Neural progenitor cell (in vitro differentiated cells): ENCODE measurements at regions not wholly inside any gene's neighbourhood (a gene's known extent, or its start where the extent isn't known, plus 50 kb on each side); places are given as distances from the start of the nearest gene placed in this dataset. TPM values are rescaled to one million over a fixed set of nuclear protein-coding genes. Genes with fewer than 3 reads are reported as not detected.

Experiments used
- DNase-seq: peaks from one replicate; pipeline ENCODE4 v3.0.0-alpha.2; 2016; ENCODE audit warnings: low spot score
- H2AFZ ChIP-seq: fragments of 200-600 bp; sonication (generic); replicated peaks from 2 replicates; pipeline ENCODE4 v1.6.1; 2016; ENCODE audit warnings: antibody characterized with exemption
- H3F3A ChIP-seq: fragments of 200-600 bp; sonication (generic); 2 replicates; pipeline ENCODE4 v1.6.1; 2016; ENCODE audit warnings: antibody characterized with exemption, low read depth
- H3K27ac ChIP-seq: fragments of 200-600 bp; sonication (generic); 2 replicates; pipeline ENCODE4 v1.5.1; 2016; ENCODE audit warnings: mild to moderate bottlenecking
- H3K27me3 ChIP-seq: fragments of 200-600 bp; sonication (generic); 2 replicates; pipeline ENCODE4 v1.6.1; 2016; ENCODE audit warnings: mild to moderate bottlenecking, moderate library complexity
- H3K36me3 ChIP-seq: fragments of 200-600 bp; sonication (generic); 2 replicates; pipeline ENCODE4 v1.5.1; 2016
- H3K4me1 ChIP-seq: fragments of 200-600 bp; sonication (generic); 2 replicates; pipeline ENCODE4 v1.6.1; 2016; ENCODE audit warnings: mixed run types
- H3K4me2 ChIP-seq: fragments of 200-600 bp; sonication (generic); 2 replicates; pipeline ENCODE4 v1.6.1; 2016
- H3K4me3 ChIP-seq: fragments of 200-600 bp; sonication (generic); 2 replicates; pipeline ENCODE4 v1.5.1; 2016
- H3K79me2 ChIP-seq: fragments of 200-600 bp; sonication (generic); 2 replicates; pipeline ENCODE4 v1.6.1; 2016; ENCODE audit warnings: low read depth
- H3K9ac ChIP-seq: fragments of 200-600 bp; sonication (generic); 2 replicates; pipeline ENCODE4 v1.6.1; 2016
- H3K9me3 ChIP-seq: fragments of 200-600 bp; sonication (generic); 2 replicates; pipeline ENCODE4 v1.5.1; 2016; ENCODE audit warnings: low read depth
- H4K20me1 ChIP-seq: fragments of 200-600 bp; sonication (generic); 2 replicates; pipeline ENCODE4 v1.6.1; 2016; ENCODE audit warnings: low read depth
- H3K27ac Mint-ChIP-seq: 3 replicates; pipeline ENCODE4 v1.8.0; 2021; ENCODE audit warnings: mixed read lengths
- H3K27me3 Mint-ChIP-seq: 2 replicates; pipeline ENCODE4 v1.8.0; 2022; ENCODE audit warnings: low read depth, mild to moderate bottlenecking, inconsistent platforms, moderate library complexity, mixed read lengths; ENCODE audit not compliant: insufficient read depth
- H3K36me3 Mint-ChIP-seq: 3 replicates; pipeline ENCODE4 v1.8.0; 2021; ENCODE audit warnings: mixed read lengths
- H3K4me1 Mint-ChIP-seq: 3 replicates; pipeline ENCODE4 v1.8.0; 2021; ENCODE audit warnings: mixed read lengths
- H3K4me3 Mint-ChIP-seq: 3 replicates; pipeline ENCODE4 v1.8.0; 2021; ENCODE audit warnings: mild to moderate bottlenecking, moderate library complexity, mixed read lengths
- H3K9me3 Mint-ChIP-seq: 3 replicates; pipeline ENCODE4 v1.8.0; 2020; ENCODE audit warnings: mixed read lengths
- EZH2 ChIP-seq: fragments of 200-600 bp; sonication (generic); IDR thresholded peaks from 2 replicates; pipeline ENCODE4 v1.6.1; 2017; ENCODE audit warnings: antibody characterized with exemption, mild to moderate bottlenecking, moderate library complexity
- EZH2phosphoT487 ChIP-seq: fragments of 200-600 bp; sonication (generic); IDR thresholded peaks from 2 replicates; pipeline ENCODE4 v1.6.1; 2017; ENCODE audit warnings: antibody characterized with exemption
- small RNA-seq: library from RNA; depleted of rRNA; stranded (forward); fragments of <200 nt; gene quantifications from one replicate; pipeline ENCODE3, GENCODE V24; 2015
- TF ChIP-seq, protein P1 (sequence below): fragments of 200-600 bp; sonication (generic); IDR thresholded peaks from 2 replicates; pipeline ENCODE4 v1.5.1; 2017; ENCODE audit warnings: antibody characterized with exemption, mild to moderate bottlenecking

DNA sequence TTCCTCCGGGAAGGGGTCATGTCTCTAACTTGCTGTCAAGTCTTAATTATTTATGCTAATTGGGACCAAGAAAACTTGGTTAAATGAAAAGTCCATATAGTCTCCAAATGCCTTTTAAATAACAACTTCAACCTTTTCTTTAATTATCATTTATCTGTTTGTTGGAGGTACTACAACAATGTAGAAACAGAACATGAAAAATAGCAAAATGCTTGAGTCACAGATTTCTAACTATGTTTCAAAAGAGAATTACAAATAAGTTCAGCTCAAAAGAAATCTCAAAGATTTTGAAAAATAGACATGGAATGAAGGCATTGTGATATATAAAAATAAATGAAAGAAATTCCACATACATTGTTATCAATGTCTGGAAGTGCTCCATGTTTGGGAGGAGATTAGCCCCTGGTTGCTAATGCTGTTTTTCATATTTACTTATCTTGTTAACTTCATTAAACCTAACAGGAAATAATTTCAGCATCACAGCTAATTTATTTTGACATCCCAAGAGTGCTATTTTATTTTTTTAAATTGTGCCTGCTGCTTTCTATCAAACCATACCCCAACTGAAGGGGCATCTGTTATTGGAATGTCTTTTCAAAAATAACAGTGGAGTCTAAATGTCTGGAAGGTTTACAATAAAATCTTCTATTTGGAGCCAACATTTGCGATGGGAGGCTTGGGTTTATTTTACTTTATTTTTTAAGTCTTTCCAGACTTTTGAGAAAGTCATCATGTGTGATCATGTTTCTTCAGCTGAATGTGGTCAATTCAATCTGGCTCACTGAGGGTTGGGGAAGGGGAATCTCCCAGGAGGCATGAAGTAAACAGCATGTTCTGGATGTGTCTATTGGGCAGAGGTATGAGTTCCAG, 53.1 kb upstream of the ANKRD55 start:
- DNase-seq = no peak
- H3K9me3 ChIP-seq = no peaks in the 10 kb centered on the region
- TF ChIP-seq EZH2phosphoT487 = no peak
- no peak for TF ChIP-seq EZH2
- TF ChIP-seq, protein P1, sequence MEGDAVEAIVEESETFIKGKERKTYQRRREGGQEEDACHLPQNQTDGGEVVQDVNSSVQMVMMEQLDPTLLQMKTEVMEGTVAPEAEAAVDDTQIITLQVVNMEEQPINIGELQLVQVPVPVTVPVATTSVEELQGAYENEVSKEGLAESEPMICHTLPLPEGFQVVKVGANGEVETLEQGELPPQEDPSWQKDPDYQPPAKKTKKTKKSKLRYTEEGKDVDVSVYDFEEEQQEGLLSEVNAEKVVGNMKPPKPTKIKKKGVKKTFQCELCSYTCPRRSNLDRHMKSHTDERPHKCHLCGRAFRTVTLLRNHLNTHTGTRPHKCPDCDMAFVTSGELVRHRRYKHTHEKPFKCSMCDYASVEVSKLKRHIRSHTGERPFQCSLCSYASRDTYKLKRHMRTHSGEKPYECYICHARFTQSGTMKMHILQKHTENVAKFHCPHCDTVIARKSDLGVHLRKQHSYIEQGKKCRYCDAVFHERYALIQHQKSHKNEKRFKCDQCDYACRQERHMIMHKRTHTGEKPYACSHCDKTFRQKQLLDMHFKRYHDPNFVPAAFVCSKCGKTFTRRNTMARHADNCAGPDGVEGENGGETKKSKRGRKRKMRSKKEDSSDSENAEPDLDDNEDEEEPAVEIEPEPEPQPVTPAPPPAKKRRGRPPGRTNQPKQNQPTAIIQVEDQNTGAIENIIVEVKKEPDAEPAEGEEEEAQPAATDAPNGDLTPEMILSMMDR = no peak

DNA sequence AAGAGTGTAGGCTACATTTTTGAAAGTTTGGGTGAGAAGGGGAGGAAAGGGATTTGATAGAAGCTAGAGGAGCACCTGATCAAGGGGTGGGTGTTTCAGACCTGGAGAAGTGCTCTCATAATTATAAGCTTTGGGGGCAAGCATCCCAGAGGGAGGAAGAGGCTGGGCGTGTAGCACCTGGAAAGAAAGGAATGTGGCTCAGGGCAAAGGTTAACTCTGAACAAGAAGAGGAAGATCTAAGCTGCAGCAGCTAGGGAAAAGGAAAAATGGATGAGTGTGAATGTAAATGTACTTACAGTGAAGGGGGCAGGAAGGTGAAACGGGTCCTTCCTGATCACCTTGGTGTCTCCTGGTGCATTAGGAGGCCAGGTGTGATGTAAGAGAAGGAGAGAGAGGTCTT, 49.8 kb upstream of the ANKRD55 start:
- no peak overlapping the region for H3K4me3 Mint-ChIP-seq
- H3K9me3 Mint-ChIP-seq = no peaks in the 10 kb centered on the region
- H3K4me2 ChIP-seq = no peak overlapping the region
- H3K79me2 ChIP-seq = no peaks in the 10 kb centered on the region
- H3K4me1 ChIP-seq = peaks cover 6% of the 10 kb centered on the region
- H3K27ac ChIP-seq = no peak overlapping the region
- H3K36me3 ChIP-seq = no peaks in the 10 kb centered on the region
- H3K4me3 ChIP-seq = no peak overlapping the region
- peaks cover 9% of the 10 kb centered on the region for H3K4me1 Mint-ChIP-seq
- no peaks in the 10 kb centered on the region for H3F3A ChIP-seq
- H4K20me1 ChIP-seq = no peaks in the 10 kb centered on the region
- no peaks in the 10 kb centered on the region for H3K27me3 ChIP-seq
- H3K9ac ChIP-seq = no peak overlapping the region
- H3K9me3 ChIP-seq = no peaks in the 10 kb centered on the region
- no peak overlapping the region for H3K27ac Mint-ChIP-seq
- no peak for DNase-seq
- no peaks in the 10 kb centered on the region for H3K36me3 Mint-ChIP-seq
- H2AFZ ChIP-seq = no peak overlapping the region
- TF ChIP-seq EZH2phosphoT487 = no peak
- TF ChIP-seq, protein P1 = no peak
- TF ChIP-seq EZH2 = no peak
- no peaks in the 10 kb centered on the region for H3K27me3 Mint-ChIP-seq

More for the DNA sequence above, 53.1 kb upstream of the ANKRD55 start:
- Mint-ChIP-seq H3K4me3 (no peak overlapping the region), H3K36me3 (no peaks in the 10 kb centered on the region), H3K27ac (no peak overlapping the region), H3K9me3 (no peaks in the 10 kb centered on the region), H3K4me1 (no peaks in the 10 kb centered on the region), H3K27me3 (no peaks in the 10 kb centered on the region)
- H2AFZ ChIP-seq = no peak overlapping the region
- no peak overlapping the region for H3K27ac ChIP-seq
- no peaks in the 10 kb centered on the region for H3K36me3 ChIP-seq
- H3K79me2 ChIP-seq = no peaks in the 10 kb centered on the region
- H3K27me3 ChIP-seq = no peaks in the 10 kb centered on the region
- peaks cover 4% of the 10 kb centered on the region for H3K4me1 ChIP-seq
- no peak overlapping the region for H3K4me3 ChIP-seq
- no peaks in the 10 kb centered on the region for H3F3A ChIP-seq
- no peak overlapping the region for H3K4me2 ChIP-seq
- H3K9ac ChIP-seq = no peak overlapping the region
- H4K20me1 ChIP-seq = no peaks in the 10 kb centered on the region

Small RNA genes lying in the stretch of these regions (small RNA-seq; reads per million reads assigned to genes)
- gene HMGN1P17 (not detected), gene RNU6ATAC2P (0.09 reads per million)
